IMR-90 (cell line): ENCODE measurements at regions not wholly inside any gene's neighbourhood (a gene's known extent, or its start where the extent isn't known, plus 50 kb on each side); places are given as distances from the start of the nearest gene placed in this dataset.

ENCODE experiments used
- CEBPB ChIP-seq: IDR thresholded peaks from 2 replicates; pipeline ENCODE4 v1.6.1; 2012; ENCODE audit warnings: low read depth, low read length, improper control_type of control experiment
- POLR2A ChIP-seq: IDR thresholded peaks from 2 replicates; pipeline ENCODE4 v1.6.1; 2012; ENCODE audit warnings: mild to moderate bottlenecking, low read depth, low read length
- RAD21 ChIP-seq: IDR thresholded peaks from 2 replicates; pipeline ENCODE4 v1.6.1; 2012; ENCODE audit warnings: low read length, improper control_type of control experiment
- RCOR1 ChIP-seq: IDR thresholded peaks from 2 replicates; pipeline ENCODE4 v1.6.1; 2012; ENCODE audit warnings: mild to moderate bottlenecking, low read length, improper control_type of control experiment; ENCODE audit not compliant: insufficient replicate concordance
- SMC3 ChIP-seq: fragments of 150-350 bp; IDR thresholded peaks from 2 replicates; pipeline ENCODE4 v1.6.1; 2016; ENCODE audit warnings: low read depth, mild to moderate bottlenecking, antibody characterized with exemption, low read length, moderate library complexity
- TF ChIP-seq, protein P1 (sequence below): conservative IDR thresholded peaks from 2 replicates; pipeline ENCODE4 v1.5.1; 2012; ENCODE audit warnings: mild to moderate bottlenecking, low read depth, low read length, improper control_type of control experiment

DNA sequence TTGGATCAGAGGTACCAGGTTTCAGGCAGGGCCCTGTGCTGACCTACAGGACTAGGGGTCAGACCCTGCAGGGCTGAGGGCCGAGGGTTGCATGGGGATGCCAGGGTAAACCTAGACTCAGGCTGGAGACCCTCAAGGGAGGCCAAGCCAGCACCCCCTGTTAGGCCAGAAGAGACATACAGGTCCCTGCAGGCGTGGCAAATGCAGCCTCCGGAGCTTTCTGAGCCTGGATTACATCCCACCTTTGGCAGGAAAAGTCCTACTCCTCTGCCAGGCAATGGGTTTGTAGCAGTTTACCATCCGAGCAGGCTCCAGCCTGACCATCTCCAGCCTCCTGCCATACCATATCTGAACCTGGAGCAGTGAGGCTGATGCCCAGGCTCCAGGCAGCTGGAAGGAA is 425.3 kb downstream of the NPHP4 start:
- TF ChIP-seq, protein P1, sequence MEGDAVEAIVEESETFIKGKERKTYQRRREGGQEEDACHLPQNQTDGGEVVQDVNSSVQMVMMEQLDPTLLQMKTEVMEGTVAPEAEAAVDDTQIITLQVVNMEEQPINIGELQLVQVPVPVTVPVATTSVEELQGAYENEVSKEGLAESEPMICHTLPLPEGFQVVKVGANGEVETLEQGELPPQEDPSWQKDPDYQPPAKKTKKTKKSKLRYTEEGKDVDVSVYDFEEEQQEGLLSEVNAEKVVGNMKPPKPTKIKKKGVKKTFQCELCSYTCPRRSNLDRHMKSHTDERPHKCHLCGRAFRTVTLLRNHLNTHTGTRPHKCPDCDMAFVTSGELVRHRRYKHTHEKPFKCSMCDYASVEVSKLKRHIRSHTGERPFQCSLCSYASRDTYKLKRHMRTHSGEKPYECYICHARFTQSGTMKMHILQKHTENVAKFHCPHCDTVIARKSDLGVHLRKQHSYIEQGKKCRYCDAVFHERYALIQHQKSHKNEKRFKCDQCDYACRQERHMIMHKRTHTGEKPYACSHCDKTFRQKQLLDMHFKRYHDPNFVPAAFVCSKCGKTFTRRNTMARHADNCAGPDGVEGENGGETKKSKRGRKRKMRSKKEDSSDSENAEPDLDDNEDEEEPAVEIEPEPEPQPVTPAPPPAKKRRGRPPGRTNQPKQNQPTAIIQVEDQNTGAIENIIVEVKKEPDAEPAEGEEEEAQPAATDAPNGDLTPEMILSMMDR, result no peak
- TF ChIP-seq CEBPB (no peak), RCOR1 (no peak), POLR2A (no peak), RAD21 (no peak), SMC3 (no peak)
